ENCODE measurements at regions not wholly inside any gene's neighbourhood (a gene's known extent, or its start where the extent isn't known, plus 50 kb on each side); places are given as distances from the start of the nearest gene placed in this dataset.

DNA sequence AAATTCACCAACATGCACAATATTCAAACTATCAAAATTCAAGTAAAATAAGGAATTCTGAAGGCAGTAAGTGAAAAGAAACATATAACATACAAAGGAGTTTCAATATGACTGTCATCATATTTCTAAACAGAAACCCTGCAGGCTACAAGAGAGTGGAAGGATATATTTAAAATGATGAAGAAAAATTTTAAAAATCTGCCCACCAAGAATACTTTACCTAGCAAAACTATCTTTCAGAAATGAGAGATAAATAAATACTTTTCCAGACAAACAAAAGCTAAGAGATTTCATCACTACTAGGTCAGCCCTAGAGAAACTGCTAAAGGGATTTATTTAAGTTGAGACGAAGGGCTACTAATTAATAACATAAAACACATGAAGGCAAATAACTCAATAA is 73.8 kb upstream of the MANEA start:
- H3K4ac ChIP-seq (ENCODE audit: low read depth, low read length), result no peak overlapping the region
- no peak overlapping the region for H3K27ac ChIP-seq (ENCODE audit: low read depth, low read length)
- no peaks in the 10 kb centered on the region for H3K79me1 ChIP-seq (ENCODE audit: low read length)
- H3K18ac ChIP-seq (ENCODE audit: low read length), result no peak overlapping the region
- H3K36me3 ChIP-seq (ENCODE audit: control insufficient read depth, insufficient read depth, low read length), result no peaks in the 10 kb centered on the region
- H3K4me3 ChIP-seq (ENCODE audit: low read length), result no peak overlapping the region
- no peak overlapping the region for H2BK120ac ChIP-seq (ENCODE audit: low read depth, low read length)
- H3K4me2 ChIP-seq (ENCODE audit: low read length), result no peak overlapping the region
- H3K23ac ChIP-seq (ENCODE audit: low read length), result no peak overlapping the region
- H3K4me1 ChIP-seq (ENCODE audit: control insufficient read depth, low read depth, low read length), result no peaks in the 10 kb centered on the region
- no peak for DNase-seq
- H2BK15ac ChIP-seq (replicated peaks; ENCODE audit: low read depth), result no peak overlapping the region
- H2AK5ac ChIP-seq (ENCODE audit: low read length), result no peak overlapping the region
- no peak overlapping the region for H3K9ac ChIP-seq (ENCODE audit: low read length)
- no peak overlapping the region for H3K56ac ChIP-seq (ENCODE audit: low read length)
- no peaks in the 10 kb centered on the region for H3K79me2 ChIP-seq (ENCODE audit: control insufficient read depth, insufficient read depth, low read length)
- no peak overlapping the region for H2BK5ac ChIP-seq (ENCODE audit: low read length)
- no CpG with 5 or more reads among the region's 1 CpG for WGBS (ENCODE audit: extremely low coverage, insufficient coverage, low lambda C conversion rate)
- H3K27me3 ChIP-seq (ENCODE audit: insufficient read depth, low read length, poor library complexity), result no peaks in the 10 kb centered on the region
- no peak overlapping the region for H4K8ac ChIP-seq (ENCODE audit: low read depth, low read length)
- no peak overlapping the region for H4K5ac ChIP-seq (ENCODE audit: low read length)

DNA sequence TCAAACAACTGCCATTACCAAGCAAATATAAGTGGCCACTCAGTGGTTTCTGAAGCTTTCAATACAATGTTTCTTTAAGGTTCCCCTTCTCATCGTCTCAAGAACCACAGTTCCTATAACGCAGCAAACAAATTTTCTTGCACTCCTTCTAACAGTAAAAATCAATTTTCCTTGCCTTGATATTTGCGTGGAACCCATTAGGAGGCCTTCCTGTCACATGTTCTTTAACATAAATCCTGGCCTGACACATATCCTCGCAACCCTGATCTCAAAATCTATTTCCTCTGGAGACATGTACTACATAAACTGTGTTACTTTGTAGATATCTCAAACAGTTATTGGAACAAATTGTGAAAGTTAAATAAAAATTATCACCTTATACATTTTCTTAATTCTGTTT is 65.9 kb upstream of the MANEA start:
- no peaks in the 10 kb centered on the region for H3K79me1 ChIP-seq (ENCODE audit: low read length)
- peak overlapping the region; percentile 51 for H3K18ac ChIP-seq (ENCODE audit: low read length)
- H3K27ac ChIP-seq (ENCODE audit: low read depth, low read length), result no peak overlapping the region
- H3K36me3 ChIP-seq (ENCODE audit: control insufficient read depth, insufficient read depth, low read length), result no peaks in the 10 kb centered on the region
- no peaks in the 10 kb centered on the region for H3K27me3 ChIP-seq (ENCODE audit: insufficient read depth, low read length, poor library complexity)
- H3K4ac ChIP-seq (ENCODE audit: low read depth, low read length), result no peak overlapping the region
- no peak overlapping the region for H3K9ac ChIP-seq (ENCODE audit: low read length)
- H3K4me2 ChIP-seq (ENCODE audit: low read length), result no peak overlapping the region
- H3K4me1 ChIP-seq (ENCODE audit: control insufficient read depth, low read depth, low read length), result no peaks in the 10 kb centered on the region
- H2BK120ac ChIP-seq (ENCODE audit: low read depth, low read length), result no peak overlapping the region
- no peak overlapping the region for H2BK15ac ChIP-seq (replicated peaks; ENCODE audit: low read depth)
- WGBS (ENCODE audit: extremely low coverage, insufficient coverage, low lambda C conversion rate), result no CpG with 5 or more reads among the region's 4 CpGs
- no peak for DNase-seq
- H3K56ac ChIP-seq (ENCODE audit: low read length), result no peak overlapping the region
- no peak overlapping the region for H4K8ac ChIP-seq (ENCODE audit: low read depth, low read length)
- no peak overlapping the region for H3K4me3 ChIP-seq (ENCODE audit: low read length)
- no peak overlapping the region for H2AK5ac ChIP-seq (ENCODE audit: low read length)
- no peaks in the 10 kb centered on the region for H3K79me2 ChIP-seq (ENCODE audit: control insufficient read depth, insufficient read depth, low read length)
- H2BK5ac ChIP-seq (ENCODE audit: low read length), result no peak overlapping the region
- H4K5ac ChIP-seq (ENCODE audit: low read length), result no peak overlapping the region
- no peak overlapping the region for H3K23ac ChIP-seq (ENCODE audit: low read length)

DNA sequence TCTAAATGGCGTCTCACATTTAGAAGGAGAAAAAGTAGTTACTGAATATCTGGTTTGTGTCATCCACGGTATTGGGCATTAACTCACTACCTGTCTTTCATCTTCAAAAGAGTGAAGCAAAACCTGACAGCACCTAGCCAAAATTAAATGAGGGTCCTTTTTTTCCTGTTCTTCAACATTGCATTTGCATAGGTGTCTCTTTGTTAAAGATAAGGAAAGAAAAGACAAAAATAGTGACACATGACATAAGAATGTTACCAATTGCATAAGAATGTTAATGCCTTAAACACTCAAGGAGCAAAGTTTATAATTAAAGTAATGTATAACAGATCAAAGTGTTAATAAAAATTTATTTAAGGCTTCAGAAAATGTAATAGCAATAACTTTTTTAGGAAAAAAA is 61.4 kb upstream of the MANEA start:
- Histone ChIP-seq H3K23ac (ENCODE audit: low read length) (no peak overlapping the region), H2BK5ac (ENCODE audit: low read length) (no peak overlapping the region), H3K18ac (ENCODE audit: low read length) (no peak overlapping the region), H2BK15ac (replicated peaks; ENCODE audit: low read depth) (no peak overlapping the region), H3K79me2 (ENCODE audit: control insufficient read depth, insufficient read depth, low read length) (no peaks in the 10 kb centered on the region), H3K4me1 (ENCODE audit: control insufficient read depth, low read depth, low read length) (peaks cover 4% of the 10 kb centered on the region), H3K79me1 (ENCODE audit: low read length) (no peaks in the 10 kb centered on the region), H3K36me3 (ENCODE audit: control insufficient read depth, insufficient read depth, low read length) (no peaks in the 10 kb centered on the region), H3K56ac (ENCODE audit: low read length) (no peak overlapping the region), H3K9ac (ENCODE audit: low read length) (no peak overlapping the region), H3K4me3 (ENCODE audit: low read length) (no peak overlapping the region), H3K4me2 (ENCODE audit: low read length) (no peak overlapping the region), H3K27me3 (ENCODE audit: insufficient read depth, low read length, poor library complexity) (no peaks in the 10 kb centered on the region), H4K5ac (ENCODE audit: low read length) (no peak overlapping the region), H2BK120ac (ENCODE audit: low read depth, low read length) (no peak overlapping the region), H3K4ac (ENCODE audit: low read depth, low read length) (no peak overlapping the region), H2AK5ac (ENCODE audit: low read length) (no peak overlapping the region), H3K27ac (ENCODE audit: low read depth, low read length) (no peak overlapping the region), H4K8ac (ENCODE audit: low read depth, low read length) (no peak overlapping the region)
- peak; percentile 86 for DNase-seq
- no CpG with 5 or more reads among the region's 2 CpGs for WGBS (ENCODE audit: extremely low coverage, insufficient coverage, low lambda C conversion rate)

DNA sequence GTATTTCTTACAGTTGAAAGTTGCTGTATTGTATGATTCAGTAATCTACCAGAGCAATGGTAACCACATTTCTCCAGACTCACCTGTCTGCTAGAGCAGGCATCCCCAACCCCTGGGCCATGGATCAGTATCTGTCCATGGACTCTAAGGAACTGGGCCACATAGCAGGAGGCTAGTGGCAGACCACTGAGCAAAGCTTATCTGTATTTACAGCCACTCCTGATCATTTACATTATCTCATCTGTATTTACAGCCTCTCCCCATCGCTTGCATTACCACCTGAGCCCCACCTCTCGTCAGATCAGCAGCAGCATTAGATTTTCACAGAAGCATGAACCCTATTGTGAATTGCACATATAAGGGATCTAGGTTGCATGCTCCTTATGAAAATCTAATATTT is 60.3 kb upstream of the MANEA start:
- Histone ChIP-seq H3K79me1 (ENCODE audit: low read length) (no peaks in the 10 kb centered on the region), H3K4ac (ENCODE audit: low read depth, low read length) (no peak overlapping the region), H2BK5ac (ENCODE audit: low read length) (no peak overlapping the region), H3K23ac (ENCODE audit: low read length) (no peak overlapping the region), H2BK15ac (replicated peaks; ENCODE audit: low read depth) (no peak overlapping the region), H3K4me1 (ENCODE audit: control insufficient read depth, low read depth, low read length) (peaks cover 5% of the 10 kb centered on the region), H3K27me3 (ENCODE audit: insufficient read depth, low read length, poor library complexity) (no peaks in the 10 kb centered on the region), H3K56ac (ENCODE audit: low read length) (no peak overlapping the region), H4K5ac (ENCODE audit: low read length) (no peak overlapping the region), H4K8ac (ENCODE audit: low read depth, low read length) (no peak overlapping the region), H2BK120ac (ENCODE audit: low read depth, low read length) (no peak overlapping the region), H3K27ac (ENCODE audit: low read depth, low read length) (no peak overlapping the region), H3K79me2 (ENCODE audit: control insufficient read depth, insufficient read depth, low read length) (no peaks in the 10 kb centered on the region), H3K18ac (ENCODE audit: low read length) (no peak overlapping the region), H2AK5ac (ENCODE audit: low read length) (no peak overlapping the region), H3K4me3 (ENCODE audit: low read length) (no peak overlapping the region), H3K4me2 (ENCODE audit: low read length) (no peak overlapping the region), H3K36me3 (ENCODE audit: control insufficient read depth, insufficient read depth, low read length) (no peaks in the 10 kb centered on the region), H3K9ac (ENCODE audit: low read length) (no peak overlapping the region)
- no CpG with 5 or more reads among the region's 2 CpGs for WGBS (ENCODE audit: extremely low coverage, insufficient coverage, low lambda C conversion rate)
- peak; percentile 75 for DNase-seq

DNA sequence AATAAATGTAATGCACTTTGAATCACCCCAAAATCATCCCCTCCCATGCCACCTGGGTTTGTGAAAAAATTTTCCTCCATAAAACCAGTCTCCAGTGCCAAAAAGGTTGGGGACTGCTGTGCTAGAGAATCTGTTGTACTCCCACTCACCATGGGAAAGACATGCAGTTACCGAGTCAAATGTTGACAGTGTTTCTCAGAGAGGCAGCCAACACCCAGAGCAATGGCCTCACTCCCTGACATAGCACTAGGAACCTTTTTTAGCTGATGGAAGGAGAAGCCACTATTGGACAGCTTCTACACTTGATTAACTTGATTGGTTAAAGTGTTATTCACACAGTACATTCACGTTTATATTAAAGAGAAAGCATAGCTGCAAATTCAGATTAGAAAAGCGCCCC is 59.8 kb upstream of the MANEA start:
- Histone ChIP-seq H3K79me2 (ENCODE audit: control insufficient read depth, insufficient read depth, low read length) (no peaks in the 10 kb centered on the region), H2BK120ac (ENCODE audit: low read depth, low read length) (no peak overlapping the region), H3K23ac (ENCODE audit: low read length) (no peak overlapping the region), H3K36me3 (ENCODE audit: control insufficient read depth, insufficient read depth, low read length) (no peaks in the 10 kb centered on the region), H3K4me1 (ENCODE audit: control insufficient read depth, low read depth, low read length) (peaks cover 5% of the 10 kb centered on the region), H2AK5ac (ENCODE audit: low read length) (no peak overlapping the region), H2BK5ac (ENCODE audit: low read length) (peak overlapping the region; percentile 59), H3K18ac (ENCODE audit: low read length) (no peak overlapping the region), H3K9ac (ENCODE audit: low read length) (no peak overlapping the region), H2BK15ac (replicated peaks; ENCODE audit: low read depth) (no peak overlapping the region), H3K4ac (ENCODE audit: low read depth, low read length) (peak overlapping the region; percentile 55), H4K8ac (ENCODE audit: low read depth, low read length) (no peak overlapping the region), H3K27me3 (ENCODE audit: insufficient read depth, low read length, poor library complexity) (no peaks in the 10 kb centered on the region), H3K4me3 (ENCODE audit: low read length) (no peak overlapping the region), H4K5ac (ENCODE audit: low read length) (no peak overlapping the region), H3K27ac (ENCODE audit: low read depth, low read length) (no peak overlapping the region), H3K79me1 (ENCODE audit: low read length) (no peaks in the 10 kb centered on the region), H3K4me2 (ENCODE audit: low read length) (no peak overlapping the region), H3K56ac (ENCODE audit: low read length) (peak overlapping the region; percentile 69)
- DNase-seq, result no peak
- no CpG with 5 or more reads among the region's 3 CpGs for WGBS (ENCODE audit: extremely low coverage, insufficient coverage, low lambda C conversion rate)

DNA sequence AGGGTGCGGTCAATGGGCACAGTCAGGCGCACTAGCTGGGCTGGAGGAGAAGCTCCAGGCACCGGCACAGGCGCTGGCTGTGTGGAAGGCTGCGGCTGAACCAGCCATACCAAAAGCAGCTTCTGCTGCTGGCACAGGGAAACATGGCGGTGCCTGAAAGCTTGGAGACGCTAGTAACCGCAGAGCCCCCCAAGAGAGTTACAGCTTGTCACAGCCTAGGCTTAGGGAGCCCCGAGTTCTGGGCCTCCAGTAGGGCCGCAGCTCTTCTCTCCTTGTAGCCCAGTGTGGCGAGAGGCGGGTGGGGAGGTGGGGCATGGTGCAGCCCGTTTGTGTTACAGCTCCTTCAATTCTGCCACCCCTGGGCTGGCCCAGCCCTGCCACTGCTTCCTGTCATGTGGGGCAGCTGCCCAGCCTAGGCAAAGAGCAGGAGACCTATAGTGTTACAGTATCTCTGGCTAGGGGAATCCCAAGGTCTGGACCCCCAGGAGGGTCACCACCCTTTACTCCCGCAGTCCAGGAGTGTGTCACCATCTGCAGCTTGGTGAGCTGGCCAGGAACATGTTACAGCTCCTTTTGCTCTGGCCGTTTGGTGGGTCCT is 58.6 kb upstream of the MANEA start:
- Histone ChIP-seq H2AK5ac (ENCODE audit: low read length) (no peak overlapping the region), H3K56ac (ENCODE audit: low read length) (peak overlapping the region; percentile 75), H3K18ac (ENCODE audit: low read length) (no peak overlapping the region)

More for the DNA sequence above, 58.6 kb upstream of the MANEA start:
- Histone ChIP-seq H3K4me2 (ENCODE audit: low read length) (no peak overlapping the region), H2BK5ac (ENCODE audit: low read length) (peak overlapping the region; percentile 21), H3K23ac (ENCODE audit: low read length) (no peak overlapping the region), H3K27me3 (ENCODE audit: insufficient read depth, low read length, poor library complexity) (no peaks in the 10 kb centered on the region), H2BK15ac (replicated peaks; ENCODE audit: low read depth) (no peak overlapping the region), H3K4me1 (ENCODE audit: control insufficient read depth, low read depth, low read length) (peaks cover 5% of the 10 kb centered on the region), H4K5ac (ENCODE audit: low read length) (no peak overlapping the region), H3K4ac (ENCODE audit: low read depth, low read length) (peak overlapping the region; percentile 41), H2BK120ac (ENCODE audit: low read depth, low read length) (no peak overlapping the region), H3K4me3 (ENCODE audit: low read length) (no peak overlapping the region), H4K8ac (ENCODE audit: low read depth, low read length) (no peak overlapping the region), H3K27ac (ENCODE audit: low read depth, low read length) (no peak overlapping the region), H3K36me3 (ENCODE audit: control insufficient read depth, insufficient read depth, low read length) (no peaks in the 10 kb centered on the region), H3K9ac (ENCODE audit: low read length) (no peak overlapping the region), H3K79me2 (ENCODE audit: control insufficient read depth, insufficient read depth, low read length) (no peaks in the 10 kb centered on the region), H3K79me1 (ENCODE audit: low read length) (no peaks in the 10 kb centered on the region)
- no CpG with 5 or more reads among the region's 15 CpGs for WGBS (ENCODE audit: extremely low coverage, insufficient coverage, low lambda C conversion rate)
- no peak for DNase-seq
